ENCODE measurements at regions not wholly inside any gene's neighbourhood (a gene's known extent, or its start where the extent isn't known, plus 50 kb on each side); places are given as distances from the start of the nearest gene placed in this dataset.

- Histone ChIP-seq H3K4me1 (ENCODE audit: control insufficient read depth, low read length) (no peaks in the 10 kb centered on the region), H3K36me3 (ENCODE audit: control insufficient read depth, low read length) (no peaks in the 10 kb centered on the region), H3K79me2 (ENCODE audit: control insufficient read depth, low read length) (no peaks in the 10 kb centered on the region), H3K4me3 (ENCODE audit: low read length) (no peak overlapping the region), H3K9me3 (ENCODE audit: control insufficient read depth, insufficient read depth, low read length) (no peaks in the 10 kb centered on the region), H4K20me1 (ENCODE audit: control insufficient read depth, insufficient read depth, low read depth, low read length) (no peaks in the 10 kb centered on the region), H3K27me3 (ENCODE audit: control insufficient read depth, low read length) (no peaks in the 10 kb centered on the region), H3K9me2 (replicated peaks; ENCODE audit: control insufficient read depth, low read length) (no peaks in the 10 kb centered on the region), H3K27ac (ENCODE audit: low read depth, low read length) (no peak overlapping the region), H3F3A (ENCODE audit: control insufficient read depth, insufficient read depth) (no peaks in the 10 kb centered on the region), H3K4me2 (ENCODE audit: low read length) (no peak overlapping the region)
- no peak for TF ChIP-seq CTCF (IDR thresholded peaks at IDR 0.05; ENCODE audit: low read depth, low read length, poor library complexity, severe bottlenecking)
- TF ChIP-seq EZH2phosphoT487 (IDR thresholded peaks at IDR 0.05; ENCODE audit: borderline replicate concordance, low read length): no peak
These were observed 87.7 kb upstream of the LSM14A start for GRCh38 chr19:34084396-34085145.

- Histone ChIP-seq H3K79me2 (ENCODE audit: control insufficient read depth, low read length) (no peaks in the 10 kb centered on the region), H3K9me2 (replicated peaks; ENCODE audit: control insufficient read depth, low read length) (no peaks in the 10 kb centered on the region), H3K27ac (ENCODE audit: low read depth, low read length) (no peak overlapping the region), H3K36me3 (ENCODE audit: control insufficient read depth, low read length) (no peaks in the 10 kb centered on the region), H3K9me3 (ENCODE audit: control insufficient read depth, insufficient read depth, low read length) (no peaks in the 10 kb centered on the region), H3K4me1 (ENCODE audit: control insufficient read depth, low read length) (no peaks in the 10 kb centered on the region), H3F3A (ENCODE audit: control insufficient read depth, insufficient read depth) (no peaks in the 10 kb centered on the region), H4K20me1 (ENCODE audit: control insufficient read depth, insufficient read depth, low read depth, low read length) (no peaks in the 10 kb centered on the region), H3K27me3 (ENCODE audit: control insufficient read depth, low read length) (no peaks in the 10 kb centered on the region), H3K4me3 (ENCODE audit: low read length) (no peak overlapping the region), H3K4me2 (ENCODE audit: low read length) (no peak overlapping the region)
- TF ChIP-seq EZH2phosphoT487 (IDR thresholded peaks at IDR 0.05; ENCODE audit: borderline replicate concordance, low read length) (no peak), CTCF (IDR thresholded peaks at IDR 0.05; ENCODE audit: low read depth, low read length, poor library complexity, severe bottlenecking) (no peak)
These were observed 87.0 kb upstream of the LSM14A start for GRCh38 chr19:34085336-34085735.

- H3F3A ChIP-seq (ENCODE audit: control insufficient read depth, insufficient read depth): no peaks in the 10 kb centered on the region
- H3K27ac ChIP-seq (ENCODE audit: low read depth, low read length): no peak overlapping the region
- H3K79me2 ChIP-seq (ENCODE audit: control insufficient read depth, low read length): no peaks in the 10 kb centered on the region
- H3K4me2 ChIP-seq (ENCODE audit: low read length): no peak overlapping the region
- no peaks in the 10 kb centered on the region for H3K4me1 ChIP-seq (ENCODE audit: control insufficient read depth, low read length)
- no peak for TF ChIP-seq CTCF (IDR thresholded peaks at IDR 0.05; ENCODE audit: low read depth, low read length, poor library complexity, severe bottlenecking)
- no peak for TF ChIP-seq EZH2phosphoT487 (IDR thresholded peaks at IDR 0.05; ENCODE audit: borderline replicate concordance, low read length)
- no peaks in the 10 kb centered on the region for H3K9me2 ChIP-seq (replicated peaks; ENCODE audit: control insufficient read depth, low read length)
- H3K4me3 ChIP-seq (ENCODE audit: low read length): no peak overlapping the region
- H3K36me3 ChIP-seq (ENCODE audit: control insufficient read depth, low read length): no peaks in the 10 kb centered on the region
- no peaks in the 10 kb centered on the region for H4K20me1 ChIP-seq (ENCODE audit: control insufficient read depth, insufficient read depth, low read depth, low read length)
- no peaks in the 10 kb centered on the region for H3K9me3 ChIP-seq (ENCODE audit: control insufficient read depth, insufficient read depth, low read length)
- H3K27me3 ChIP-seq (ENCODE audit: control insufficient read depth, low read length): no peaks in the 10 kb centered on the region
These were observed 84.0 kb upstream of the LSM14A start for GRCh38 chr19:34088292-34088691.
